Naive thymus-derived CD4-positive, alpha-beta T cell (primary cell): ENCODE measurements at regions not wholly inside any gene's neighbourhood (a gene's known extent, or its start where the extent isn't known, plus 50 kb on each side); places are given as distances from the start of the nearest gene placed in this dataset.

Experiments
- ATAC-seq: fragments of 150-1000 bp; cut with Tn5 transposase; 2 replicates; pipeline ENCODE4 v1.10.0; 2021; ENCODE audit warnings: mild to moderate bottlenecking, moderate library complexity
- CTCF ChIA-PET: fragments of 350-600 bp; sonication (Branson Sonifier 250); formaldehyde crosslinking; loops from one replicate; lab custom pipeline; 2021; ENCODE audit warnings: antibody characterized with exemption; lab: Charles Lee
- POLR2A ChIA-PET: fragments of 350-600 bp; sonication (Branson Sonifier 250); formaldehyde crosslinking; loops from one replicate; lab custom pipeline; 2021; ENCODE audit warnings: antibody characterized with exemption, inconsistent platforms; lab: Charles Lee
- DNase-seq, 9 donors: peaks; one replicate each; pipeline versions ENCODE4 v3.0.0 to v3.0.0-alpha.2; 2020 to 2022; ENCODE audit warnings: mixed read lengths in 1 of 9
- H3K27ac ChIP-seq: one replicate; pipeline ENCODE4 v1.7.0; 2013; ENCODE audit warnings: mild to moderate bottlenecking, low read depth, low read length, moderate library complexity
- H3K27me3 ChIP-seq, 2 donors: one replicate each; pipeline ENCODE4 v1.7.0; 2013; ENCODE audit warnings: low read length in 2 of 2, mild to moderate bottlenecking in 2 of 2, moderate library complexity in 2 of 2; ENCODE audit not compliant: control insufficient read depth in 2 of 2, insufficient read depth in 2 of 2
- H3K36me3 ChIP-seq, 3 experiments: 1 replicate in 2 of 3; 2 replicates in 1 of 3; pipeline ENCODE4 v1.7.0; 2013; ENCODE audit warnings: low read length in 3 of 3, mild to moderate bottlenecking in 3 of 3, moderate library complexity in 1 of 3; ENCODE audit not compliant: insufficient read depth in 3 of 3, control insufficient read depth in 2 of 3
- H3K4me1 ChIP-seq, 2 donors: one replicate each; pipeline ENCODE4 v1.7.0; 2013; ENCODE audit warnings: low read length in 2 of 2, mild to moderate bottlenecking in 2 of 2, moderate library complexity in 1 of 2; ENCODE audit not compliant: control insufficient read depth in 2 of 2, insufficient read depth in 2 of 2
- H3K4me3 ChIP-seq: 2 replicates; pipeline ENCODE4 v1.7.0; 2013; ENCODE audit warnings: mild to moderate bottlenecking, low read length
- H3K9me3 ChIP-seq, 3 experiments: 1 replicate in 2 of 3; 2 replicates in 1 of 3; pipeline ENCODE4 v1.7.0; 2013; ENCODE audit warnings: low read length in 3 of 3; ENCODE audit not compliant: control insufficient read depth in 2 of 3
- H3K27ac Mint-ChIP-seq, 9 donors: one replicate each; pipeline ENCODE4 v1.8.0; 2020 to 2022; ENCODE audit warnings: mixed read lengths in 9 of 9, mild to moderate bottlenecking in 8 of 9, moderate library complexity in 5 of 9, inconsistent platforms in 2 of 9
- H3K27me3 Mint-ChIP-seq, 5 donors: one replicate each; pipeline ENCODE4 v1.8.0; 2021 to 2022; ENCODE audit warnings: mixed read lengths in 5 of 5, mild to moderate bottlenecking in 1 of 5
- H3K36me3 Mint-ChIP-seq, 5 donors: one replicate each; pipeline ENCODE4 v1.8.0; 2020 to 2022; ENCODE audit warnings: mixed read lengths in 5 of 5, mild to moderate bottlenecking in 3 of 5, inconsistent platforms in 1 of 5
- H3K4me1 Mint-ChIP-seq, 7 donors: one replicate each; pipeline ENCODE4 v1.8.0; 2020 to 2022; ENCODE audit warnings: mixed read lengths in 7 of 7, mild to moderate bottlenecking in 3 of 7, inconsistent platforms in 1 of 7
- H3K4me3 Mint-ChIP-seq, 10 donors: one replicate each; pipeline ENCODE4 v1.8.0; 2020 to 2022; ENCODE audit warnings: mild to moderate bottlenecking in 10 of 10, mixed read lengths in 10 of 10, moderate library complexity in 6 of 10, inconsistent platforms in 2 of 10
- H3K9me3 Mint-ChIP-seq, 11 donors: one replicate each; pipeline ENCODE4 v1.8.0; 2020 to 2022; ENCODE audit warnings: mixed read lengths in 11 of 11, mild to moderate bottlenecking in 4 of 11, inconsistent platforms in 1 of 11, moderate library complexity in 1 of 11
- intact Hi-C, 2 donors: fragments of 100-400 bp; cut with micrococcal nuclease; formaldehyde crosslinking; loops; one replicate each; pipeline ENCODE4 v1.15.1; 2023

- POLR2A ChIA-PET, result interaction anchor here (0.6 kb wide), 1 partner anchor 300 kb away, joined by 5 read pairs; no protein-coding TSS in a partner anchor
- intact Hi-C loops, result no loop called here
- no peaks in the 10 kb centered on the region for H3K27me3 ChIP-seq
- H3K4me3 ChIP-seq, result no peak overlapping the region
- no peaks in the 10 kb centered on the region for H3K9me3 ChIP-seq
- H3K4me1 ChIP-seq, result no peaks in the 10 kb centered on the region
- ATAC-seq (no peak), DNase-seq (no peak)
- Mint-ChIP-seq H3K9me3 (peaks cover 0 to 14% (median 4%) of the 10 kb centered on the region in 11 donors), H3K36me3 (no peaks in the 10 kb centered on the region), H3K27ac (no peak overlapping the region), H3K4me1 (no peaks in the 10 kb centered on the region), H3K27me3 (no peaks in the 10 kb centered on the region), H3K4me3 (no peak overlapping the region)
- H3K27ac ChIP-seq, result no peak overlapping the region
- H3K36me3 ChIP-seq, result no peaks in the 10 kb centered on the region
- CTCF ChIA-PET, result no interaction called here
Measured at GRCh38 chr6:66858196-66858595, 1151.2 kb upstream of the EYS start.

- ChIA-PET POLR2A (no interaction called here), CTCF (no interaction called here)
- Histone ChIP-seq H3K27me3 (no peaks in the 10 kb centered on the region), H3K4me3 (no peak overlapping the region), H3K36me3 (no peaks in the 10 kb centered on the region), H3K27ac (no peak overlapping the region), H3K9me3 (no peaks in the 10 kb centered on the region), H3K4me1 (no peaks in the 10 kb centered on the region)
- Mint-ChIP-seq H3K27me3 (no peaks in the 10 kb centered on the region), H3K9me3 (peaks cover 0 to 16% (median 4%) of the 10 kb centered on the region in 11 donors), H3K4me1 (no peaks in the 10 kb centered on the region), H3K27ac (no peak overlapping the region), H3K4me3 (no peak overlapping the region), H3K36me3 (no peaks in the 10 kb centered on the region)
- no peak for ATAC-seq
- DNase-seq, result no peak
- intact Hi-C loops, result no loop called here
Measured at GRCh38 chr6:66854014-66854413, 1147.0 kb upstream of the EYS start.

GRCh38 chr6:66851930-66852329, 1144.9 kb upstream of the EYS start:
- Mint-ChIP-seq H3K9me3 (peaks cover 0 to 30% (median 4%) of the 10 kb centered on the region in 11 donors), H3K4me1 (no peaks in the 10 kb centered on the region), H3K27me3 (no peaks in the 10 kb centered on the region), H3K27ac (no peak overlapping the region), H3K36me3 (no peaks in the 10 kb centered on the region), H3K4me3 (no peak overlapping the region)
- H3K4me3 ChIP-seq, result no peak overlapping the region
- POLR2A ChIA-PET, result no interaction called here
- no peaks in the 10 kb centered on the region for H3K36me3 ChIP-seq
- intact Hi-C loops, result no loop called here
- CTCF ChIA-PET, result no interaction called here
- DNase-seq (no peak), ATAC-seq (no peak)
- no peak overlapping the region for H3K27ac ChIP-seq
- no peaks in the 10 kb centered on the region for H3K27me3 ChIP-seq
- H3K4me1 ChIP-seq, result no peaks in the 10 kb centered on the region
- no peaks in the 10 kb centered on the region for H3K9me3 ChIP-seq

GRCh38 chr6:66849843-66850242, 1142.8 kb upstream of the EYS start:
- H3K36me3 ChIP-seq, result no peaks in the 10 kb centered on the region
- Mint-ChIP-seq H3K4me3 (no peak overlapping the region), H3K27me3 (no peaks in the 10 kb centered on the region), H3K27ac (no peak overlapping the region), H3K4me1 (no peaks in the 10 kb centered on the region), H3K36me3 (no peaks in the 10 kb centered on the region), H3K9me3 (peaks cover 0 to 32% (median 4%) of the 10 kb centered on the region in 11 donors)
- no peak overlapping the region for H3K27ac ChIP-seq
- H3K27me3 ChIP-seq, result no peaks in the 10 kb centered on the region
- DNase-seq (no peak), ATAC-seq (no peak)
- H3K4me1 ChIP-seq, result no peaks in the 10 kb centered on the region
- H3K4me3 ChIP-seq, result no peak overlapping the region
- CTCF ChIA-PET, result no interaction called here
- no peaks in the 10 kb centered on the region for H3K9me3 ChIP-seq
- POLR2A ChIA-PET, result no interaction called here
- intact Hi-C loops, result no loop called here

- Mint-ChIP-seq H3K36me3 (no peaks in the 10 kb centered on the region), H3K27me3 (no peaks in the 10 kb centered on the region), H3K4me3 (no peak overlapping the region), H3K9me3 (peaks cover 0 to 32% (median 2%) of the 10 kb centered on the region in 11 donors), H3K27ac (no peak overlapping the region), H3K4me1 (no peaks in the 10 kb centered on the region)
- CTCF ChIA-PET, result no interaction called here
- POLR2A ChIA-PET, result no interaction called here
- Histone ChIP-seq H3K4me3 (no peak overlapping the region), H3K4me1 (no peaks in the 10 kb centered on the region), H3K27me3 (no peaks in the 10 kb centered on the region), H3K27ac (no peak overlapping the region), H3K9me3 (no peaks in the 10 kb centered on the region), H3K36me3 (no peaks in the 10 kb centered on the region)
- intact Hi-C loops, result no loop called here
- DNase-seq, result no peak
- ATAC-seq, result no peak
Measured at GRCh38 chr6:66848244-66848953, 1141.4 kb upstream of the EYS start.

GRCh38 chr6:66838764-66839163, 1131.7 kb upstream of the EYS start:
- H3K27me3 ChIP-seq, result no peaks in the 10 kb centered on the region
- Mint-ChIP-seq H3K27me3 (no peaks in the 10 kb centered on the region), H3K9me3 (peaks cover 0 to 13% (median 9%) of the 10 kb centered on the region in 11 donors), H3K4me1 (no peaks in the 10 kb centered on the region), H3K27ac (no peak overlapping the region), H3K4me3 (no peak overlapping the region), H3K36me3 (no peaks in the 10 kb centered on the region)
- no peak overlapping the region for H3K4me3 ChIP-seq
- DNase-seq, result no peak
- no peaks in the 10 kb centered on the region for H3K4me1 ChIP-seq
- ChIA-PET CTCF (no interaction called here), POLR2A (no interaction called here)
- H3K9me3 ChIP-seq, result peaks cover 0 to 6% (median 0%) of the 10 kb centered on the region in 3 experiments
- H3K27ac ChIP-seq, result no peak overlapping the region
- ATAC-seq, result no peak
- intact Hi-C loops, result no loop called here
- H3K36me3 ChIP-seq, result no peaks in the 10 kb centered on the region

- no peak for ATAC-seq
- ChIA-PET CTCF (no interaction called here), POLR2A (no interaction called here)
- H3K27ac ChIP-seq, result no peak overlapping the region
- H3K4me3 Mint-ChIP-seq, result no peak overlapping the region
- H3K9me3 Mint-ChIP-seq, result peaks cover 0 to 19% (median 4%) of the 10 kb centered on the region in 11 donors
- H3K9me3 ChIP-seq, result no peaks in the 10 kb centered on the region
- intact Hi-C loops, result no loop called here
- no peak overlapping the region for H3K27ac Mint-ChIP-seq
- H3K36me3 ChIP-seq, result no peaks in the 10 kb centered on the region
- no peaks in the 10 kb centered on the region for H3K4me1 ChIP-seq
- H3K4me1 Mint-ChIP-seq, result no peaks in the 10 kb centered on the region
- no peak overlapping the region for H3K4me3 ChIP-seq
- no peaks in the 10 kb centered on the region for H3K27me3 Mint-ChIP-seq
- H3K27me3 ChIP-seq, result no peaks in the 10 kb centered on the region
- DNase-seq, result no peak
- peaks cover 0 to 4% (median 0%) of the 10 kb centered on the region in 5 donors for H3K36me3 Mint-ChIP-seq
Measured at GRCh38 chr6:66825539-66825938, 1118.5 kb upstream of the EYS start.
